CD14-positive monocyte (primary cell): ENCODE measurements at regions not wholly inside any gene's neighbourhood (a gene's known extent, or its start where the extent isn't known, plus 50 kb on each side); places are given as distances from the start of the nearest gene placed in this dataset.

Experiments used
- DNase-seq, 3 donors: peaks; one replicate each; pipeline ENCODE4 v3.0.0-alpha.2; 2011 to 2022
- H2AFZ ChIP-seq: 2 replicates; pipeline ENCODE4 v1.6.0; 2012; ENCODE audit warnings: mild to moderate bottlenecking, low read depth, low read length, inconsistent platforms; ENCODE audit not compliant: insufficient read depth, poor library complexity, severe bottlenecking
- H3K27ac ChIP-seq, 2 donors: 1 replicate in 1 of 2; 2 replicates in 1 of 2; pipeline ENCODE4 v1.5.1; 2012 to 2013; ENCODE audit warnings: low read length in 2 of 2, control low read depth in 1 of 2, inconsistent platforms in 1 of 2, low read depth in 1 of 2, mild to moderate bottlenecking in 1 of 2
- H3K27me3 ChIP-seq, 2 donors: one replicate each; pipeline versions ENCODE4 v1.6.0 to v1.6.1; 2011 to 2013; ENCODE audit warnings: low read length in 2 of 2; ENCODE audit not compliant: control insufficient read depth in 2 of 2, insufficient read depth in 2 of 2
- H3K36me3 ChIP-seq, 2 donors: replicated peaks in 1 of 2; 1 replicate in 1 of 2; 2 replicates in 1 of 2; pipeline versions ENCODE4 v1.5.1 to v1.6.1; 2012 to 2013; ENCODE audit warnings: low read length in 2 of 2, control low read depth in 1 of 2, inconsistent platforms in 1 of 2, mild to moderate bottlenecking in 1 of 2; ENCODE audit not compliant: insufficient read depth in 2 of 2, control insufficient read depth in 1 of 2
- H3K4me1 ChIP-seq, 2 donors: 1 replicate in 1 of 2; 2 replicates in 1 of 2; pipeline versions ENCODE4 v1.5.1 to v1.6.1; 2012 to 2013; ENCODE audit warnings: low read length in 2 of 2, control low read depth in 1 of 2, inconsistent platforms in 1 of 2, mild to moderate bottlenecking in 1 of 2, moderate library complexity in 1 of 2; ENCODE audit not compliant: insufficient read depth in 2 of 2, control insufficient read depth in 1 of 2
- H3K4me2 ChIP-seq: replicated peaks from 2 replicates; pipeline ENCODE3; 2012; ENCODE audit warnings: low read length, moderate library complexity, mild to moderate bottlenecking; ENCODE audit not compliant: poor library complexity, severe bottlenecking; ENCODE audit errors: extremely low read depth
- H3K4me3 ChIP-seq, 3 experiments: fragments of 200-600 bp in 1 of 3; sonication (generic) in 1 of 3; replicated peaks in 1 of 3; 1 replicate in 2 of 3; 2 replicates in 1 of 3; pipeline ENCODE4 v1.5.1; 2011 to 2013; ENCODE audit warnings: low read length in 3 of 3, mild to moderate bottlenecking in 3 of 3, control low read depth in 2 of 3, low read depth in 2 of 3, inconsistent platforms in 1 of 3, moderate library complexity in 1 of 3
- H3K79me2 ChIP-seq: 2 replicates; pipeline ENCODE4 v1.6.0; 2012; ENCODE audit warnings: mild to moderate bottlenecking, control low read depth, inconsistent platforms, low read length, moderate library complexity; ENCODE audit not compliant: insufficient read depth
- H3K9ac ChIP-seq: 2 replicates; pipeline ENCODE4 v1.6.0; 2017; ENCODE audit warnings: low read length, mild to moderate bottlenecking; ENCODE audit not compliant: insufficient read depth, poor library complexity, severe bottlenecking
- H3K9me3 ChIP-seq, 2 donors: replicated peaks in 1 of 2; 1 replicate in 1 of 2; 2 replicates in 1 of 2; pipeline versions ENCODE4 v1.5.1 to v1.6.1; 2012 to 2013; ENCODE audit warnings: low read length in 2 of 2, control low read depth in 1 of 2; ENCODE audit not compliant: control insufficient read depth in 1 of 2, insufficient read depth in 1 of 2
- H4K20me1 ChIP-seq: 2 replicates; pipeline ENCODE4 v1.6.0; 2012; ENCODE audit warnings: mild to moderate bottlenecking, low read length, control low read depth, moderate library complexity; ENCODE audit not compliant: insufficient read depth
- H3K27ac Mint-ChIP-seq, 7 donors: one replicate each; pipeline ENCODE4 v1.8.0; 2020; ENCODE audit warnings: mild to moderate bottlenecking in 7 of 7, mixed read lengths in 7 of 7, moderate library complexity in 6 of 7, inconsistent platforms in 2 of 7
- H3K27me3 Mint-ChIP-seq, 3 donors: one replicate each; pipeline ENCODE4 v1.8.0; 2021 to 2022; ENCODE audit warnings: low read depth in 3 of 3, mild to moderate bottlenecking in 3 of 3, mixed read lengths in 3 of 3, moderate library complexity in 3 of 3, inconsistent platforms in 1 of 3
- H3K36me3 Mint-ChIP-seq, 2 donors: one replicate each; pipeline ENCODE4 v1.8.0; 2020; ENCODE audit warnings: mixed read lengths in 2 of 2, inconsistent platforms in 1 of 2, mild to moderate bottlenecking in 1 of 2
- H3K4me1 Mint-ChIP-seq: one replicate; pipeline ENCODE4 v1.8.0; 2020; ENCODE audit warnings: mild to moderate bottlenecking, mixed read lengths
- H3K4me3 Mint-ChIP-seq, 2 donors: one replicate each; pipeline ENCODE4 v1.8.0; 2020; ENCODE audit warnings: mild to moderate bottlenecking in 2 of 2, mixed read lengths in 2 of 2, moderate library complexity in 1 of 2
- H3K9me3 Mint-ChIP-seq, 7 donors: one replicate each; pipeline ENCODE4 v1.8.0; 2020 to 2022; ENCODE audit warnings: mixed read lengths in 7 of 7, mild to moderate bottlenecking in 6 of 7, moderate library complexity in 6 of 7, inconsistent platforms in 2 of 7
- CTCF ChIP-seq: fragments of 200-600 bp; IDR thresholded peaks from one replicate; pipeline ENCODE4 v1.8.0; 2022; ENCODE audit warnings: antibody characterized with exemption, mild to moderate bottlenecking
- WGBS: methylation state at CpG from one replicate; pipeline ENCODE4 v1.1.5; 2013; ENCODE audit warnings: missing lambda C conversion rate; ENCODE audit not compliant: insufficient coverage; 5-methylcytosine and 5-hydroxymethylcytosine counted together
- intact Hi-C, 2 donors: fragments of 100-400 bp; cut with micrococcal nuclease; formaldehyde crosslinking; loops; one replicate each; pipeline versions ENCODE4 v1.15.0 to v1.15.1; 2023

GRCh38 chr4:62619971-62620370, 1419.8 kb downstream of the ADGRL3 start:
- no CpG with 5 or more reads among the region's 4 CpGs for WGBS
- DNase-seq = no peak
- Mint-ChIP-seq H3K9me3 (peaks cover 0 to 8% (median 3%) of the 10 kb centered on the region in 7 donors), H3K4me3 (no peak overlapping the region), H3K27me3 (no peaks in the 10 kb centered on the region), H3K36me3 (no peaks in the 10 kb centered on the region), H3K27ac (no peak overlapping the region), H3K4me1 (peaks cover 2% of the 10 kb centered on the region)
- Histone ChIP-seq H3K4me2 (no peak overlapping the region), H4K20me1 (no peaks in the 10 kb centered on the region), H3K4me1 (no peaks in the 10 kb centered on the region), H3K27me3 (no peaks in the 10 kb centered on the region), H3K9ac (no peak overlapping the region), H3K9me3 (no peaks in the 10 kb centered on the region), H3K79me2 (no peaks in the 10 kb centered on the region), H3K4me3 (no peak overlapping the region), H3K27ac (no peak overlapping the region), H2AFZ (no peak overlapping the region), H3K36me3 (no peaks in the 10 kb centered on the region)
- no peak for TF ChIP-seq CTCF
- intact Hi-C loops = no loop called here

GRCh38 chr4:62618042-62618441, 1417.9 kb downstream of the ADGRL3 start:
- H3K27ac ChIP-seq = no peak overlapping the region
- H3K9me3 ChIP-seq = peaks cover 0 to 5% of the 10 kb centered on the region in 2 donors
- H4K20me1 ChIP-seq = no peaks in the 10 kb centered on the region
- H3K4me3 Mint-ChIP-seq = no peak overlapping the region
- H3K27me3 ChIP-seq = no peaks in the 10 kb centered on the region
- no peak overlapping the region for H3K9ac ChIP-seq
- no peaks in the 10 kb centered on the region for H3K36me3 Mint-ChIP-seq
- peaks cover 2% of the 10 kb centered on the region for H3K4me1 Mint-ChIP-seq
- TF ChIP-seq CTCF = no peak
- H3K4me1 ChIP-seq = no peaks in the 10 kb centered on the region
- H3K27me3 Mint-ChIP-seq = no peaks in the 10 kb centered on the region
- WGBS = no CpG with 5 or more reads among the region's 2 CpGs
- H3K4me2 ChIP-seq = no peak overlapping the region
- no peaks in the 10 kb centered on the region for H3K79me2 ChIP-seq
- H3K4me3 ChIP-seq = no peak overlapping the region
- peaks cover 0 to 15% (median 6%) of the 10 kb centered on the region in 7 donors for H3K9me3 Mint-ChIP-seq
- no peak overlapping the region for H2AFZ ChIP-seq
- intact Hi-C loops = no loop called here
- no peak overlapping the region for H3K27ac Mint-ChIP-seq
- no peaks in the 10 kb centered on the region for H3K36me3 ChIP-seq
- DNase-seq = no peak
